Thyroid gland (tissue), 4 donors: ENCODE measurements at regions not wholly inside any gene's neighbourhood (a gene's known extent, or its start where the extent isn't known, plus 50 kb on each side); places are given as distances from the start of the nearest gene placed in this dataset.

ENCODE experiments used
- DNase-seq, 2 donors: peaks; one replicate each; pipeline ENCODE4 v3.0.0-alpha.2; 2019
- H3K27ac ChIP-seq, 3 donors: fragments of 200-600 bp; sonication (generic); 1 replicate in 2 of 3; 2 replicates in 1 of 3; pipeline ENCODE4 v1.5.1; 2016 to 2019; ENCODE audit warnings: mild to moderate bottlenecking in 1 of 3, moderate library complexity in 1 of 3
- H3K27me3 ChIP-seq: fragments of 200-600 bp; sonication (generic); one replicate; pipeline ENCODE4 v1.5.1; 2019
- H3K36me3 ChIP-seq, 2 donors: fragments of 200-600 bp; sonication (generic); one replicate each; pipeline ENCODE4 v1.5.1; 2016 to 2019
- H3K4me1 ChIP-seq, 2 donors: fragments of 200-600 bp; sonication (generic); one replicate each; pipeline ENCODE4 v1.5.1; 2017 to 2019
- H3K4me3 ChIP-seq, 3 donors: fragments of 200-600 bp; sonication (generic); replicated peaks in 1 of 3; 1 replicate in 2 of 3; 2 replicates in 1 of 3; pipeline ENCODE4 v1.5.1; 2016; ENCODE audit warnings: mild to moderate bottlenecking in 1 of 3
- H3K9me3 ChIP-seq: fragments of 200-600 bp; sonication (generic); one replicate; pipeline ENCODE4 v1.5.1; 2017
- CTCF ChIP-seq, 6 experiments: fragments of 200-600 bp in 3 of 6; fragments of 450-650 bp in 3 of 6; sonication (generic) in 3 of 6; IDR thresholded peaks; one replicate each; pipeline ENCODE4 v1.5.1; 2016 to 2019; ENCODE audit warnings: antibody characterized with exemption in 6 of 6, mild to moderate bottlenecking in 2 of 6, inconsistent platforms in 1 of 6, moderate library complexity in 1 of 6
- POLR2A ChIP-seq, 2 donors: fragments of 450-650 bp; IDR thresholded peaks; one replicate each; pipeline ENCODE4 v1.6.1; 2017; ENCODE audit warnings: antibody characterized with exemption in 2 of 2, mild to moderate bottlenecking in 2 of 2, moderate library complexity in 1 of 2
- WGBS, 2 donors: methylation state at CpG; one replicate each; pipeline ENCODE4 v1.1.5; 2017; 5-methylcytosine and 5-hydroxymethylcytosine counted together
- intact Hi-C: fragments of 100-400 bp; cut with DNase I; formaldehyde crosslinking; loops from one replicate; pipeline ENCODE4 v1.15.1; 2023

- no peaks in the 10 kb centered on the region for H3K27me3 ChIP-seq
- peaks cover 27 to 34% of the 10 kb centered on the region in 2 donors for H3K4me1 ChIP-seq
- intact Hi-C loops: no loop called here
- TF ChIP-seq CTCF (IDR thresholded peaks at IDR 0.05) (no peak), POLR2A (IDR thresholded peaks at IDR 0.05) (no peak)
- no peaks in the 10 kb centered on the region for H3K36me3 ChIP-seq
- 89 to 95% methylated on average over 11 of the region's 11 CpGs for WGBS, 2 donors
- no peak overlapping the region for H3K27ac ChIP-seq
- no peak for DNase-seq
- H3K9me3 ChIP-seq: no peaks in the 10 kb centered on the region
- H3K4me3 ChIP-seq: no peak overlapping the region
Measured at GRCh38 chr18:57982372-57983021, 61.5 kb upstream of the NEDD4L start.

GRCh38 chr18:57981308-57982028, 62.6 kb upstream of the NEDD4L start:
- Histone ChIP-seq H3K4me1 (peaks cover 18 to 29% of the 10 kb centered on the region in 2 donors), H3K36me3 (no peaks in the 10 kb centered on the region), H3K4me3 (no peak overlapping the region), H3K27me3 (no peaks in the 10 kb centered on the region), H3K27ac (no peak overlapping the region), H3K9me3 (no peaks in the 10 kb centered on the region)
- TF ChIP-seq CTCF (IDR thresholded peaks at IDR 0.05) (no peak), POLR2A (IDR thresholded peaks at IDR 0.05) (no peak)
- WGBS, 2 donors: 94% methylated on average over 3 of the region's 3 CpGs
- intact Hi-C loops: no loop called here
- DNase-seq: no peak

- Histone ChIP-seq H3K27me3 (no peaks in the 10 kb centered on the region), H3K27ac (no peak overlapping the region), H3K9me3 (no peaks in the 10 kb centered on the region), H3K4me1 (peaks cover 11 to 24% of the 10 kb centered on the region in 2 donors), H3K4me3 (no peak overlapping the region), H3K36me3 (no peaks in the 10 kb centered on the region)
- 36 to 45% methylated on average over 4 of the region's 4 CpGs for WGBS, 2 donors
- TF ChIP-seq CTCF (IDR thresholded peaks at IDR 0.05): no peak
- TF ChIP-seq POLR2A (IDR thresholded peaks at IDR 0.05): no peak
- DNase-seq: no peak
- intact Hi-C loops: no loop called here
Measured at GRCh38 chr18:57980573-57981307, 63.3 kb upstream of the NEDD4L start.

GRCh38 chr18:57976230-57976773, 67.7 kb upstream of the NEDD4L start:
- intact Hi-C loops: no loop called here
- WGBS, 2 donors: 62 to 69% methylated on average over 2 of the region's 2 CpGs
- no peaks in the 10 kb centered on the region for H3K9me3 ChIP-seq
- no peaks in the 10 kb centered on the region for H3K27me3 ChIP-seq
- no peak overlapping the region for H3K4me3 ChIP-seq
- H3K36me3 ChIP-seq: no peaks in the 10 kb centered on the region
- H3K4me1 ChIP-seq: peaks cover 0 to 9% of the 10 kb centered on the region in 2 donors
- no peak overlapping the region for H3K27ac ChIP-seq
- no peak for DNase-seq
- TF ChIP-seq CTCF (IDR thresholded peaks at IDR 0.05) (no peak), POLR2A (IDR thresholded peaks at IDR 0.05) (no peak)
